AG04450 (cell line): ENCODE measurements at regions not wholly inside any gene's neighbourhood (a gene's known extent, or its start where the extent isn't known, plus 50 kb on each side); places are given as distances from the start of the nearest gene placed in this dataset.
"Not testable (repeated sequence)": the region's sequence is repeated elsewhere in the genome, so short reads cannot be mapped to it uniquely, and the experiment has no call there.

Source experiments
- CTCF ChIA-PET: fragments of 300-600, 350-600 bp; formaldehyde crosslinking; extraction: SDS; loops from one replicate; lab custom pipeline; 2022; ENCODE audit warnings: antibody characterized with exemption, inconsistent platforms; lab: Charles Lee
- POLR2A ChIA-PET: fragments of 350-600 bp; formaldehyde crosslinking; extraction: SDS; loops from one replicate; lab custom pipeline; 2021; ENCODE audit warnings: antibody characterized with exemption, inconsistent platforms; lab: Yijun Ruan, JAX
- DNase-seq: peaks from one replicate; pipeline ENCODE4 v3.0.0-alpha.2; 2011; ENCODE audit warnings: low read depth, low spot score
- H3K27ac ChIP-seq: one replicate; pipeline ENCODE4 v1.5.1; 2012; ENCODE audit warnings: low read depth, low read length, control low read depth
- H3K27me3 ChIP-seq: one replicate; pipeline ENCODE4 v1.6.0; 2012; ENCODE audit warnings: low read length; ENCODE audit not compliant: control insufficient read depth, insufficient read depth
- H3K4me3 ChIP-seq: 2 replicates; pipeline ENCODE4 v1.5.1; 2011; ENCODE audit warnings: mild to moderate bottlenecking, low read depth, low read length, control low read depth
- H3K9me3 ChIP-seq: 2 replicates; pipeline ENCODE4 v1.5.1; 2012; ENCODE audit warnings: low read length; ENCODE audit not compliant: control insufficient read depth, insufficient read depth
- TF ChIP-seq, protein P1 (sequence below): IDR thresholded peaks from 2 replicates; pipeline ENCODE4 v1.5.1; 2011; ENCODE audit warnings: low read depth, low read length, control low read depth, inconsistent platforms

- DNase-seq, result no peak
- ChIA-PET CTCF (no interaction called here), POLR2A (no interaction called here)
- TF ChIP-seq, protein P1, sequence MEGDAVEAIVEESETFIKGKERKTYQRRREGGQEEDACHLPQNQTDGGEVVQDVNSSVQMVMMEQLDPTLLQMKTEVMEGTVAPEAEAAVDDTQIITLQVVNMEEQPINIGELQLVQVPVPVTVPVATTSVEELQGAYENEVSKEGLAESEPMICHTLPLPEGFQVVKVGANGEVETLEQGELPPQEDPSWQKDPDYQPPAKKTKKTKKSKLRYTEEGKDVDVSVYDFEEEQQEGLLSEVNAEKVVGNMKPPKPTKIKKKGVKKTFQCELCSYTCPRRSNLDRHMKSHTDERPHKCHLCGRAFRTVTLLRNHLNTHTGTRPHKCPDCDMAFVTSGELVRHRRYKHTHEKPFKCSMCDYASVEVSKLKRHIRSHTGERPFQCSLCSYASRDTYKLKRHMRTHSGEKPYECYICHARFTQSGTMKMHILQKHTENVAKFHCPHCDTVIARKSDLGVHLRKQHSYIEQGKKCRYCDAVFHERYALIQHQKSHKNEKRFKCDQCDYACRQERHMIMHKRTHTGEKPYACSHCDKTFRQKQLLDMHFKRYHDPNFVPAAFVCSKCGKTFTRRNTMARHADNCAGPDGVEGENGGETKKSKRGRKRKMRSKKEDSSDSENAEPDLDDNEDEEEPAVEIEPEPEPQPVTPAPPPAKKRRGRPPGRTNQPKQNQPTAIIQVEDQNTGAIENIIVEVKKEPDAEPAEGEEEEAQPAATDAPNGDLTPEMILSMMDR, result no peak
- H3K27me3 ChIP-seq, result peaks cover 18% of the 10 kb centered on the region
- H3K27ac ChIP-seq, result no peak overlapping the region
- no peak overlapping the region for H3K4me3 ChIP-seq
- H3K9me3 ChIP-seq, result peaks cover 10% of the 10 kb centered on the region; the same call in 1 of the 2 replicates
Observed at GRCh38 chr2:242015108-242016065, 145.9 kb downstream of the RTP5 start.

DNA sequence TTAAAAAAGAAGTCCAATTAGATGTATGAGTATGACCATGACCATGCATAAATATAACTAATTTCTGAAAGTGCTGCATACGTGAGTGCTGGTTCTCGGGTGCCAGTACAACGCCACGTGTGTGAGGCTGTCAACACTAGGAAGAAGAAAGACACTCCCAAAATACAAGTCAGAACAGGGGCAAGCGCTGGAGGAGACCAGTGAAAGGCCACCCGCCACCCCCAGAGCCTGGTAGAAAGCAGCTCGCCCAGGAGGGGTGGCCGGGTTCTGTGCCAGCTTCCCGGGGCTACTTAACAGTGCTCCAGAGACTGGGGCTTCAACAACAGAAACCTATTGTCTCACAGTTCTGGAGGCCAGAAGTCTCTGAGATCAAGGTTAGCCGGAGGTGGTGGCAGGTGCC is 147.6 kb downstream of the RTP5 start:
- TF ChIP-seq, protein P1, result no peak
- peaks cover 9% of the 10 kb centered on the region; the same call in 1 of the 2 replicates for H3K9me3 ChIP-seq
- CTCF ChIA-PET, result no interaction called here
- POLR2A ChIA-PET, result no interaction called here
- no peak for DNase-seq
- no peak overlapping the region for H3K4me3 ChIP-seq
- no peak overlapping the region for H3K27ac ChIP-seq
- H3K27me3 ChIP-seq, result peaks cover 27% of the 10 kb centered on the region

DNA sequence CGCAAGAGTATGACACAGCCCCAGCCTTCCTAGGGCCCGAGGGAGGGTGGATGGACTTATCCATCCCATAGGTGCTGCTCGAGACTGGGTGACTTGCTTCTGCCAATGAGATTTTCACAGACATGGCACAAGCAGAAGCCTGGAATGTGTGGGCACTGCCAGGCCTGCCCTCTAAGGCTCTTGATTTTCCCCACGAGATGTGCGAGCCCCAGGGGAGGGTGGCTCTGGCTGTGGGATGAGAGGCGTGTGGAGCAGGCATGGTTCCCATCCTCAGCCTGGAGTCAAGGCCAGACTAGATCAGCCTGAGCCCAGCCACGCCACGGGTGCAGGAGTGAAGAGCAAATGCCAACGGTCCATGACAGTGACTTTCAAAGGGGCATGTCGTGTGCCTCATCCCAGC is 148.9 kb downstream of the RTP5 start:
- DNase-seq, H3K27ac ChIP-seq, H3K4me3 ChIP-seq, POLR2A ChIA-PET, H3K9me3 ChIP-seq, CTCF ChIA-PET: not testable (repeated sequence)
- peaks cover 40% of the 10 kb centered on the region for H3K27me3 ChIP-seq

DNA sequence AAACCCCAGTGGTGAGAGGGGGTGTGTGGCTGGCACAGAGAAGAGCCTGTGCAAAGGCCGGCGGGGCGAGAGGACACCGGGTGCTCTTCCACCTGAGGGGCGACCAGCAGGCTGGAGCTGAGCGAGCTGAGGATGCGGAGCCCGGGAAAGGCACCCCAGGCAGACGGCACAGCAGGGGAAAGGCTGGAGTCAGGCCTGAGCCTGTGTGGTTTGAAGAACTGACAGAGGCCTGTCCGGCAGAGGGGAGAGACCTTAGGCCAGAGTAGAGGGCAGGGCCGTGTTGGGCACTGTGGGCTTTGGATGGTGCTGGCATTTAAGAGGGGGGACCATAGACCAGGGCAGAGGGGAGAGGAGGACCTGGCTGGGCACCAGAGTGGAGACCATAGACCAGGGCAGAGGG is 149.8 kb downstream of the RTP5 start:
- H3K27me3 ChIP-seq, result peaks cover 43% of the 10 kb centered on the region
- CTCF ChIA-PET, result no interaction called here
- TF ChIP-seq, protein P1, result no peak
- POLR2A ChIA-PET, result no interaction called here
- H3K9me3 ChIP-seq, result no peaks in the 10 kb centered on the region; the same call in 1 of the 2 replicates
- DNase-seq, result no peak
- H3K27ac ChIP-seq, result no peak overlapping the region
- no peak overlapping the region for H3K4me3 ChIP-seq

DNA sequence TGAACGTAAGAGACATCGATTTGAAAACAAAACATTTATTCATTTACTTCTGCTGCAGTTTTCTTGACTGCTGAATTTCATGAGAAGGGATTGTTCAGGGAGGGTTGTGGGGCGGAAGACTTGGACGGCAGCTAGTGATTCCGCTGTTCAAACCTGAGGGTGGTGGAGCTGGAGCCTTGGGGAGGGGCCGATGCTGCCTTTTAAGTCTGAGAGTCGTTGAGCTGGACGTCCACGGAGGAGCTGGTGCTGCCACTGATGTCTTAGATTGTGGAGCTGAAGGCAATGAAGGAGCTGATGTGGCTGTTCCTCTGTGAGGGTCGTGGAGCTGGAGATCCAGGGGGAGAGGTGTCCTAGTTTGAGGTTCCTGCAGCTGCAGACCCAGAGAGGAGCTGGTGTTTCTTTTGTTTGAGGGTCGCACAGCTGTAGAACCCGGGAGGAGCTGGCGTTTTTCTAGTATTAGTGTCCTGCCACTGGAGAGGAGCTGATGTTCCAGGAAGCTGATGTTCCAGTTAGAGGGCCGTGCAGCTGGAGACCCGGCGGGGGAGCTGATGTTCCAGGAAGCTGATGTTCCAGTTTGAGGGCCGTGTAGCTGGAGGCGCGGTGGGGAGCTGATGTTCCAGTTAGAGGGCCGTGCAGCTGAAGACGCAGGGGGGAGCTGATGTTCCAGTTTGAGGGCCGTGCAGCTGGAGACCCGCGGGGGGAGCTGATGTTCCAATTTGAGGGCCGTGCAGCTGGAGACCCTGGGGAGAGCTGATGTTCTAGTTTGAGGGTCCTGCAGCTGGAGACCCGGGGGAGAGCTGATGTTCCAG is 150.9 kb downstream of the RTP5 start:
- TF ChIP-seq, protein P1, result no peak
- no peak for DNase-seq
- ChIA-PET POLR2A (no interaction called here), CTCF (interaction anchor here (0.7 to 0.8 kb wide), 2 partner anchors 11 to 42 kb away, joined by 3 read pairs; no protein-coding TSS in a partner anchor)
- Histone ChIP-seq H3K4me3 (no peak overlapping the region), H3K27me3 (peaks cover 53% of the 10 kb centered on the region), H3K27ac (no peak overlapping the region), H3K9me3 (peaks cover 6% of the 10 kb centered on the region)
